ENCODE measurements at regions not wholly inside any gene's neighbourhood (a gene's known extent, or its start where the extent isn't known, plus 50 kb on each side); places are given as distances from the start of the nearest gene placed in this dataset.

GRCh38 chr21:14879458-14879857 lies 185.3 kb downstream of the NRIP1 start:
- peak; percentile 15 for DNase-seq (ENCODE audit: low read depth)
- TF ChIP-seq CTCF (IDR thresholded peaks at IDR 0.05; ENCODE audit: insufficient read depth, low read depth, low read length, missing control alignments), result no peak
- no peak overlapping the region for H3K4me3 ChIP-seq (ENCODE audit: low read length)

GRCh38 chr21:14878971-14879370 lies 185.8 kb downstream of the NRIP1 start:
- TF ChIP-seq CTCF (IDR thresholded peaks at IDR 0.05; ENCODE audit: insufficient read depth, low read depth, low read length, missing control alignments), result no peak
- peak; percentile 81 for DNase-seq (ENCODE audit: low read depth)
- no peak overlapping the region for H3K4me3 ChIP-seq (ENCODE audit: low read length)

GRCh38 chr21:14877581-14878228 lies 187.1 kb downstream of the NRIP1 start:
- no peak overlapping the region for H3K4me3 ChIP-seq (ENCODE audit: low read length)
- no peak for TF ChIP-seq CTCF (IDR thresholded peaks at IDR 0.05; ENCODE audit: insufficient read depth, low read depth, low read length, missing control alignments)
- peak; percentile 26 for DNase-seq (ENCODE audit: low read depth)

- DNase-seq (ENCODE audit: low read depth), result no peak
- TF ChIP-seq CTCF (IDR thresholded peaks at IDR 0.05; ENCODE audit: insufficient read depth, low read depth, low read length, missing control alignments), result no peak
These were observed 188.3 kb downstream of the NRIP1 start for GRCh38 chr21:14876524-14876840.

GRCh38 chr21:14875704-14876523 lies 188.9 kb downstream of the NRIP1 start:
- TF ChIP-seq CTCF (IDR thresholded peaks at IDR 0.05; ENCODE audit: insufficient read depth, low read depth, low read length, missing control alignments), result no peak
- no peak overlapping the region for H3K4me3 ChIP-seq (ENCODE audit: low read length)
- no peak for DNase-seq (ENCODE audit: low read depth)

More at GRCh38 chr21:14876524-14876840, 188.3 kb downstream of the NRIP1 start:
- no peak overlapping the region for H3K4me3 ChIP-seq (ENCODE audit: low read length)

- no peak for TF ChIP-seq CTCF (IDR thresholded peaks at IDR 0.05; ENCODE audit: insufficient read depth, low read depth, low read length, missing control alignments)
- DNase-seq (ENCODE audit: low read depth), result no peak
- H3K4me3 ChIP-seq (ENCODE audit: low read length), result no peak overlapping the region
These were observed 189.6 kb downstream of the NRIP1 start for GRCh38 chr21:14875186-14875585.
